Heart right ventricle (tissue), 16 donors: ENCODE measurements at regions not wholly inside any gene's neighbourhood (a gene's known extent, or its start where the extent isn't known, plus 50 kb on each side); places are given as distances from the start of the nearest gene placed in this dataset.
A peak's percentile ranks its signal among the peaks of the same experiment; 100 is the strongest.

ENCODE experiments used
- ATAC-seq, 8 donors: fragments of 200-7000 bp; cut with Tn5 transposase; one replicate each; pipeline ENCODE4 v1.9.1; 2020; ENCODE audit warnings: mild to moderate bottlenecking in 8 of 8, moderate library complexity in 8 of 8, moderate number of reproducible peaks in 1 of 8
- DNase-seq, 2 donors: peaks; one replicate each; pipeline ENCODE4 v3.0.0-alpha.2; 2020
- H3K27ac ChIP-seq, 10 donors: fragments of 200-600 bp; sonication (generic) in 2 of 10; one replicate each; pipeline versions ENCODE4 v1.5.0 to v1.8.0; 2020 to 2022; ENCODE audit warnings: mild to moderate bottlenecking in 3 of 10
- H3K27me3 ChIP-seq, 7 donors: fragments of 200-600 bp; one replicate each; pipeline ENCODE4 v1.8.0; 2021 to 2022; ENCODE audit warnings: mild to moderate bottlenecking in 2 of 7
- H3K36me3 ChIP-seq, 9 donors: fragments of 200-600 bp; sonication (generic) in 1 of 9; one replicate each; pipeline versions ENCODE4 v1.5.0 to v1.8.0; 2020 to 2022; ENCODE audit warnings: mild to moderate bottlenecking in 2 of 9
- H3K4me1 ChIP-seq, 9 donors: fragments of 200-600 bp; sonication (generic) in 1 of 9; one replicate each; pipeline versions ENCODE4 v1.5.0 to v1.8.0; 2020 to 2022; ENCODE audit warnings: mild to moderate bottlenecking in 4 of 9
- H3K4me3 ChIP-seq, 10 donors: fragments of 200-600 bp; sonication (generic) in 2 of 10; one replicate each; pipeline versions ENCODE4 v1.5.0 to v1.8.0; 2020 to 2022; ENCODE audit warnings: mild to moderate bottlenecking in 7 of 10, moderate library complexity in 2 of 10
- H3K9me3 ChIP-seq, 11 donors: fragments of 200-600 bp in 10 of 11; sonication (generic) in 2 of 11; one replicate each; pipeline versions ENCODE4 v1.5.0 to v1.8.0; 2013 to 2022; ENCODE audit warnings: mild to moderate bottlenecking in 2 of 11, control low read depth in 1 of 11, moderate library complexity in 1 of 11
- WGBS, 2 donors: extraction: QIAGEN DNeasy Blood & Tissue Kit; methylation state at CpG; one replicate each; pipeline ENCODE4 v1.1.7; 2013; ENCODE audit warnings: inconsistent platforms in 1 of 2; 5-methylcytosine and 5-hydroxymethylcytosine counted together
- intact Hi-C, 10 donors: fragments of 100-400 bp; cut with DNase I; formaldehyde crosslinking; loops; one replicate each; pipeline versions ENCODE4 v1.11.1 to v1.14.2; 2022
- TF ChIP-seq, protein P1 (sequence below), 9 donors: fragments of 200-600 bp; sonication (generic) in 2 of 9; IDR thresholded peaks; one replicate each; pipeline versions ENCODE4 v1.5.0 to v1.8.0; 2021 to 2022; ENCODE audit warnings: antibody characterized with exemption in 9 of 9, mild to moderate bottlenecking in 5 of 9, moderate library complexity in 1 of 9
- donor health status: Arrhythmogenic right ventricular cardiomyopathy.
- donor health status: ischemic (EF 13 %, LVEDD 7.1; RV severe dilation, severe dysfunction).
- donor health status: healthy with polysubstance abuse.
- donor health status: DM: no; HTN: yes; CAD: no.
- donor health status: DM: no; HTN: no; CAD: no.
- donor health status: ischemic (EF 25% LVEDD 6.9; RV normal size, moderate dysfunction).
- donor health status: ischemic (EF 25% LVEDD 5.7; RV mildly dilated, moderate dysfunction).
- donor health status: healthy.
- donor health status: DM: yes; HTN: yes; CAD: no.
- donor health status: Ischemic cardiomyopathy.
- donor health status: ischemic (EF 35%, LVEDD 5.7; RV mildly dilated, moderate dysfunction).
- donor health status: nonischemic (EF 11% LVEDD 7.7; RV severe dilation, severe dysfunction).
- donor health status: DM: yes; HTN: yes; CAD: no.
- donor health status: PGD.
- donor health status: ischemic (EF 29% LVEDD 5.4; RV normal size, mild dysfunction).
- donor health status: nonischemic (EF 23%, LVEDD 6.1; RV moderate dilation, normal function).

DNA sequence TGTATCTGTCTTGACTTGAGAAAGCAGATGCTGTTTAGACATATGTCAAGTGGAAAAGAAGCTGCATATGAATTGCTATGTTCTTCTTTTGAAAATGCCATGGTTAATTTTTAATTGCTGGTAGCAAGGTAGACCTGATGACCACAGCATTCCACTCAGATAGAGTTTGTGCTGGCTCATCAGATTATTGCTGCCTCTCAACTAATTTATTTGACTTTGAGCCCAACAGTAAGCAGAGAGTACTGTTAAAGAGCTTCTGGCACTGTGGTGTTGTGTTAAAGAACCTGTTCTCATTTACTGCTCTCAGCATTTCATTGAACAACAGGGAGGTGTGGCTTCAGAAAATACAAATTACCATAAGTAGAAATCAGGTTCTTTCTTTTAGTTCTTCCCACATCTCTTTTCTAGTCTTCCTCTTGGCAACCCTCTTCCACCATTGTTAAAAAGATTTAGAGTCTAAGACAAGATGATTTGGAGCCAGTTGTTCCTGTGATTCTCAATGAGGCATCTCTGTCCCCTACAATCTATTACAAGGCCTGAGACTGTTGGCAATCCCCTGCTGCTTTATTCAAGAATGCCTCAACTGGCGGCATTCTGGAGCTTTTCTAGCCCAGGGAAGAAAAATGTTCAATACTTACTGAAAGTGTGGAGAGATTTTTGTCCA, 967.6 kb upstream of the GJE1 start:
- Histone ChIP-seq H3K27ac (peak overlapping the region; percentile 67 to 93 (median 82)), H3K36me3 (no peaks in the 10 kb centered on the region), H3K4me3 (no peak overlapping the region), H3K9me3 (peaks cover 0 to 8% (median 0%) of the 10 kb centered on the region in 11 donors), H3K27me3 (no peaks in the 10 kb centered on the region), H3K4me1 (peaks cover 0 to 26% (median 12%) of the 10 kb centered on the region in 9 donors)
- ATAC-seq: peak; percentile 34 to 81 (median 69)
- TF ChIP-seq, protein P1, sequence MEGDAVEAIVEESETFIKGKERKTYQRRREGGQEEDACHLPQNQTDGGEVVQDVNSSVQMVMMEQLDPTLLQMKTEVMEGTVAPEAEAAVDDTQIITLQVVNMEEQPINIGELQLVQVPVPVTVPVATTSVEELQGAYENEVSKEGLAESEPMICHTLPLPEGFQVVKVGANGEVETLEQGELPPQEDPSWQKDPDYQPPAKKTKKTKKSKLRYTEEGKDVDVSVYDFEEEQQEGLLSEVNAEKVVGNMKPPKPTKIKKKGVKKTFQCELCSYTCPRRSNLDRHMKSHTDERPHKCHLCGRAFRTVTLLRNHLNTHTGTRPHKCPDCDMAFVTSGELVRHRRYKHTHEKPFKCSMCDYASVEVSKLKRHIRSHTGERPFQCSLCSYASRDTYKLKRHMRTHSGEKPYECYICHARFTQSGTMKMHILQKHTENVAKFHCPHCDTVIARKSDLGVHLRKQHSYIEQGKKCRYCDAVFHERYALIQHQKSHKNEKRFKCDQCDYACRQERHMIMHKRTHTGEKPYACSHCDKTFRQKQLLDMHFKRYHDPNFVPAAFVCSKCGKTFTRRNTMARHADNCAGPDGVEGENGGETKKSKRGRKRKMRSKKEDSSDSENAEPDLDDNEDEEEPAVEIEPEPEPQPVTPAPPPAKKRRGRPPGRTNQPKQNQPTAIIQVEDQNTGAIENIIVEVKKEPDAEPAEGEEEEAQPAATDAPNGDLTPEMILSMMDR (IDR thresholded peaks at IDR 0.05): no peak
- intact Hi-C loops: loop anchor here in 1 of 10 donors (10.0 kb wide), 1 partner anchor 300 kb away; no protein-coding TSS in a partner anchor
- no peak for DNase-seq
- 59 to 65% methylated on average over 1 of the region's 1 CpG for whole genome bisulfite sequencing, 2 donors

- Histone ChIP-seq H3K27me3 (no peaks in the 10 kb centered on the region), H3K4me3 (no peak overlapping the region), H3K36me3 (no peaks in the 10 kb centered on the region), H3K4me1 (peaks cover 0 to 29% (median 12%) of the 10 kb centered on the region in 9 donors), H3K27ac (peak overlapping the region; percentile 67 to 93 (median 82)), H3K9me3 (peaks cover 0 to 8% (median 0%) of the 10 kb centered on the region in 11 donors)
- TF ChIP-seq, protein P1 (IDR thresholded peaks at IDR 0.05): no peak
- ATAC-seq: peak; percentile 78 to 96 (median 93)
- WGBS, 2 donors: 33 to 45% methylated on average over 4 of the region's 4 CpGs
- DNase-seq: peak in 1 of 2 donors; percentile 59
- intact Hi-C loops: loop anchor here in 1 of 10 donors (5.0 to 10.0 kb wide), 3 partner anchors 248 to 398 kb away; no protein-coding TSS in a partner anchor
These were observed 968.5 kb upstream of the GJE1 start for GRCh38 chr6:141164042-141164743.

- H3K9me3 ChIP-seq: peaks cover 0 to 5% (median 0%) of the 10 kb centered on the region in 11 donors
- H3K4me3 ChIP-seq: no peak overlapping the region
- TF ChIP-seq, protein P1 (IDR thresholded peaks at IDR 0.05): no peak
- H3K4me1 ChIP-seq: peaks cover 0 to 35% (median 16%) of the 10 kb centered on the region in 9 donors
- H3K27ac ChIP-seq: peak overlapping the region in 6 of 10 donors; percentile 79 to 93 (median 85)
- DNase-seq: no peak
- no peaks in the 10 kb centered on the region for H3K36me3 ChIP-seq
- intact Hi-C loops: loop anchor here in 1 of 10 donors (5.0 to 10.0 kb wide), 3 partner anchors 249 to 399 kb away; no protein-coding TSS in a partner anchor
- no peak for ATAC-seq
- H3K27me3 ChIP-seq: no peaks in the 10 kb centered on the region
These were observed 969.6 kb upstream of the GJE1 start for GRCh38 chr6:141163107-141163506.

GRCh38 chr6:141158740-141159139, 974.0 kb upstream of the GJE1 start:
- TF ChIP-seq, protein P1 (IDR thresholded peaks at IDR 0.05): no peak
- Histone ChIP-seq H3K27me3 (no peaks in the 10 kb centered on the region), H3K4me3 (no peak overlapping the region), H3K9me3 (peaks cover 0 to 8% (median 0%) of the 10 kb centered on the region in 11 donors), H3K27ac (peak overlapping the region in 9 of 10 donors; percentile 2 to 78 (median 63)), H3K4me1 (peaks cover 0 to 18% (median 8%) of the 10 kb centered on the region in 9 donors), H3K36me3 (no peaks in the 10 kb centered on the region)
- 37 to 46% methylated on average over 1 of the region's 1 CpG for WGBS, 2 donors
- DNase-seq (no peak), ATAC-seq (peak in 4 of 8 donors; percentile 20 to 71 (median 68))
- intact Hi-C loops: no loop called here
